ENCODE measurements at regions not wholly inside any gene's neighbourhood (a gene's known extent, or its start where the extent isn't known, plus 50 kb on each side); places are given as distances from the start of the nearest gene placed in this dataset.

GRCh38 chr18:41731884-41732283 lies 223.2 kb upstream of the PIK3C3 start:
- no peak for TF ChIP-seq YY1 (IDR thresholded peaks at IDR 0.05; ENCODE audit: insufficient read depth, insufficient read length)
- no peak for TF ChIP-seq ZNF274 (IDR thresholded peaks at IDR 0.05; ENCODE audit: low read depth, low read length)
- TF ChIP-seq SUZ12 (IDR thresholded peaks at IDR 0.05; ENCODE audit: extremely low read depth, insufficient read depth, insufficient read length), result no peak

Data from NT2/D1 (cell line).